Hepatocyte (in vitro differentiated cells): ENCODE measurements at regions not wholly inside any gene's neighbourhood (a gene's known extent, or its start where the extent isn't known, plus 50 kb on each side); places are given as distances from the start of the nearest gene placed in this dataset.

Experiments
- DNase-seq: peaks from one replicate; pipeline ENCODE4 v3.0.0-alpha.2; 2016; ENCODE audit warnings: low spot score
- H2AFZ ChIP-seq: fragments of 200-600 bp; sonication (generic); 2 replicates; pipeline ENCODE4 v1.6.0; 2016; ENCODE audit warnings: antibody characterized with exemption, mild to moderate bottlenecking
- H3K27ac ChIP-seq: fragments of 200-600 bp; sonication (generic); 2 replicates; pipeline ENCODE4 v1.5.1; 2016; ENCODE audit warnings: mild to moderate bottlenecking
- H3K27me3 ChIP-seq: fragments of 200-600 bp; sonication (generic); 2 replicates; pipeline ENCODE4 v1.6.1; 2016
- H3K36me3 ChIP-seq: fragments of 200-600 bp; sonication (generic); replicated peaks from 2 replicates; pipeline ENCODE4 v1.5.1; 2016; ENCODE audit warnings: low read depth; ENCODE audit not compliant: insufficient read depth
- H3K4me1 ChIP-seq: fragments of 200-600 bp; sonication (generic); 2 replicates; pipeline ENCODE4 v1.5.1; 2016; ENCODE audit warnings: mild to moderate bottlenecking, moderate library complexity; ENCODE audit not compliant: insufficient read depth
- H3K4me2 ChIP-seq: fragments of 200-600 bp; sonication (generic); 2 replicates; pipeline ENCODE4 v1.6.0; 2016
- H3K4me3 ChIP-seq: fragments of 200-600 bp; sonication (generic); 2 replicates; pipeline ENCODE4 v1.5.1; 2016; ENCODE audit warnings: mild to moderate bottlenecking
- H3K79me2 ChIP-seq: fragments of 200-600 bp; sonication (generic); 2 replicates; pipeline ENCODE4 v1.6.0; 2017; ENCODE audit warnings: mild to moderate bottlenecking
- H3K9me2 ChIP-seq: fragments of 200-600 bp; sonication (generic); replicated peaks from 2 replicates; pipeline ENCODE4 v1.6.0; 2017; ENCODE audit warnings: mild to moderate bottlenecking; ENCODE audit not compliant: insufficient read depth
- H3K9me3 ChIP-seq: fragments of 200-600 bp; sonication (generic); 2 replicates; pipeline ENCODE4 v1.5.1; 2016; ENCODE audit warnings: low read depth, mild to moderate bottlenecking
- H4K20me1 ChIP-seq: fragments of 200-600 bp; sonication (generic); 2 replicates; pipeline ENCODE4 v1.6.0; 2016; ENCODE audit warnings: mild to moderate bottlenecking; ENCODE audit not compliant: insufficient read depth, poor library complexity, severe bottlenecking
- EZH2 ChIP-seq: fragments of 200-600 bp; sonication (generic); IDR thresholded peaks from 2 replicates; pipeline ENCODE4 v1.6.1; 2016; ENCODE audit warnings: antibody characterized with exemption, mild to moderate bottlenecking, borderline replicate concordance
- EZH2phosphoT487 ChIP-seq: fragments of 200-600 bp; sonication (generic); IDR thresholded peaks from one replicate; pipeline ENCODE4 v1.6.1; 2018; ENCODE audit warnings: antibody characterized with exemption, mild to moderate bottlenecking, low read depth, moderate library complexity; ENCODE audit not compliant: unreplicated experiment, severe bottlenecking
- WGBS: methylation state at CpG from one replicate; pipeline ENCODE4 v1.1.6; 2016; ENCODE audit warnings: low lambda C conversion rate; ENCODE audit errors: missing lambda C conversion rate; 5-methylcytosine and 5-hydroxymethylcytosine counted together
- TF ChIP-seq, protein P1 (sequence below): fragments of 200-600 bp; sonication (generic); IDR thresholded peaks from 2 replicates; pipeline ENCODE4 v1.5.1; 2016; ENCODE audit warnings: antibody characterized with exemption, mild to moderate bottlenecking; ENCODE audit not compliant: poor library complexity

DNA sequence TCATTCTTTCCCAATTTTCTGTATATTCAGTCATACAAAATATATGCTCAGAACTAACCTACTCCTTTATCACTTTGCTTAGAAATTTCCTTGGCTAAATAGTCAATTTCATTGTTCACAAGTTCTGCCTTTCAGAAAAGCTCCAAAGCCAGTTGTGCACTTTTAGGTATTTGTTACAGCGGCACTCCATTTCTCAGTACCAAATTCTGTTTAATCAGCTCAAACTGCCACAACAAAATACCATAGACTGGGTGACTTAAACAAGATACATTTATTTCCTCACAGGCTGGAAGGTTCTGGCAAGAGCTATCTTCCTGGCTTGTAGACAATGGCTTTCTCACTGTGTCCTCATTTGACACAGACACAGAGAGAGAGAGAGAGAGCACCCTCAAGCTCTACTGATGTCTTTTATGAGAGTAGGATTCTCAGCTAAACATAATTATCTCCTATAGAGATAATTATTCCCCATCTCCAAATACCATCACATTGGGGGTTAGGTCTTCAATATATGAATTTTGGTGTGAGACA, 188.8 kb upstream of the FSTL5 start:
- Histone ChIP-seq H2AFZ (no peak overlapping the region), H4K20me1 (no peaks in the 10 kb centered on the region), H3K27me3 (no peaks in the 10 kb centered on the region), H3K4me2 (no peak overlapping the region), H3K9me2 (no peaks in the 10 kb centered on the region), H3K4me3 (no peak overlapping the region), H3K36me3 (no peaks in the 10 kb centered on the region), H3K4me1 (no peaks in the 10 kb centered on the region), H3K27ac (no peak overlapping the region), H3K79me2 (no peaks in the 10 kb centered on the region), H3K9me3 (no peaks in the 10 kb centered on the region)
- TF ChIP-seq EZH2phosphoT487 (no peak), EZH2 (no peak)
- TF ChIP-seq, protein P1, sequence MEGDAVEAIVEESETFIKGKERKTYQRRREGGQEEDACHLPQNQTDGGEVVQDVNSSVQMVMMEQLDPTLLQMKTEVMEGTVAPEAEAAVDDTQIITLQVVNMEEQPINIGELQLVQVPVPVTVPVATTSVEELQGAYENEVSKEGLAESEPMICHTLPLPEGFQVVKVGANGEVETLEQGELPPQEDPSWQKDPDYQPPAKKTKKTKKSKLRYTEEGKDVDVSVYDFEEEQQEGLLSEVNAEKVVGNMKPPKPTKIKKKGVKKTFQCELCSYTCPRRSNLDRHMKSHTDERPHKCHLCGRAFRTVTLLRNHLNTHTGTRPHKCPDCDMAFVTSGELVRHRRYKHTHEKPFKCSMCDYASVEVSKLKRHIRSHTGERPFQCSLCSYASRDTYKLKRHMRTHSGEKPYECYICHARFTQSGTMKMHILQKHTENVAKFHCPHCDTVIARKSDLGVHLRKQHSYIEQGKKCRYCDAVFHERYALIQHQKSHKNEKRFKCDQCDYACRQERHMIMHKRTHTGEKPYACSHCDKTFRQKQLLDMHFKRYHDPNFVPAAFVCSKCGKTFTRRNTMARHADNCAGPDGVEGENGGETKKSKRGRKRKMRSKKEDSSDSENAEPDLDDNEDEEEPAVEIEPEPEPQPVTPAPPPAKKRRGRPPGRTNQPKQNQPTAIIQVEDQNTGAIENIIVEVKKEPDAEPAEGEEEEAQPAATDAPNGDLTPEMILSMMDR = no peak
- 100% methylated on average over 1 of the region's 1 CpG for WGBS
- DNase-seq = no peak

- Histone ChIP-seq H3K4me3 (no peak overlapping the region), H3K9me2 (no peaks in the 10 kb centered on the region), H3K27me3 (no peaks in the 10 kb centered on the region), H3K27ac (no peak overlapping the region), H3K9me3 (no peaks in the 10 kb centered on the region), H2AFZ (no peak overlapping the region), H3K4me1 (no peaks in the 10 kb centered on the region), H3K79me2 (no peaks in the 10 kb centered on the region), H3K4me2 (no peak overlapping the region), H4K20me1 (no peaks in the 10 kb centered on the region), H3K36me3 (no peaks in the 10 kb centered on the region)
- TF ChIP-seq, protein P1 = no peak
- TF ChIP-seq EZH2 = no peak
- DNase-seq = no peak
- 31% methylated on average over 2 of the region's 2 CpGs for WGBS
These were observed 186.5 kb upstream of the FSTL5 start for GRCh38 chr4:162350331-162350730.

GRCh38 chr4:162349395-162349794, 185.6 kb upstream of the FSTL5 start:
- WGBS = 88% methylated on average over 2 of the region's 2 CpGs

More at GRCh38 chr4:162349395-162349794, 185.6 kb upstream of the FSTL5 start:
- TF ChIP-seq, protein P1 = no peak
- TF ChIP-seq EZH2 (no peak), EZH2phosphoT487 (no peak)
- no peaks in the 10 kb centered on the region for H4K20me1 ChIP-seq
- no peaks in the 10 kb centered on the region for H3K9me2 ChIP-seq
- H2AFZ ChIP-seq = no peak overlapping the region
- H3K9me3 ChIP-seq = no peaks in the 10 kb centered on the region
- no peaks in the 10 kb centered on the region for H3K4me1 ChIP-seq
- no peak overlapping the region for H3K4me2 ChIP-seq
- H3K27me3 ChIP-seq = no peaks in the 10 kb centered on the region
- no peak overlapping the region for H3K4me3 ChIP-seq
- H3K79me2 ChIP-seq = no peaks in the 10 kb centered on the region
- no peak for DNase-seq
- no peak overlapping the region for H3K27ac ChIP-seq
- no peaks in the 10 kb centered on the region for H3K36me3 ChIP-seq
